T-helper 2 cell (primary cell): ENCODE measurements at regions not wholly inside any gene's neighbourhood (a gene's known extent, or its start where the extent isn't known, plus 50 kb on each side); places are given as distances from the start of the nearest gene placed in this dataset.
"Not testable (repeated sequence)": the region's sequence is repeated elsewhere in the genome, so short reads cannot be mapped to it uniquely, and the experiment has no call there.

ENCODE experiments used
- DNase-seq, 5 experiments: peaks; one replicate each; pipeline versions ENCODE4 v3.0.0 to v3.0.0-alpha.2; 2012 to 2022

- DNase-seq: no peak
These were observed 1352.7 kb downstream of the HACE1 start for GRCh38 chr6:103507052-103507451.

GRCh38 chr6:103505155-103505518 lies 1354.6 kb downstream of the HACE1 start:
- no peak for DNase-seq

- no peak for DNase-seq
These were observed 1355.1 kb downstream of the HACE1 start for GRCh38 chr6:103504501-103505154.

- not testable (repeated sequence) for DNase-seq
These were observed 1363.1 kb downstream of the HACE1 start for GRCh38 chr6:103496588-103496987.

GRCh38 chr6:103456652-103457051 lies 1403.1 kb downstream of the HACE1 start:
- no peak for DNase-seq

- no peak for DNase-seq
These were observed 1404.4 kb downstream of the HACE1 start for GRCh38 chr6:103455275-103455674.

- DNase-seq: no peak
These were observed 1450.2 kb downstream of the HACE1 start for GRCh38 chr6:103409475-103409874.

- no peak for DNase-seq
These were observed 1454.4 kb downstream of the HACE1 start for GRCh38 chr6:103405321-103405720.

- no peak for DNase-seq
These were observed 1454.9 kb downstream of the HACE1 start for GRCh38 chr6:103404799-103405198.

GRCh38 chr6:103396768-103397167 lies 1463.0 kb downstream of the HACE1 start:
- no peak for DNase-seq

- no peak for DNase-seq
These were observed 1480.4 kb downstream of the HACE1 start for GRCh38 chr6:103379272-103379671.

- no peak for DNase-seq
These were observed 1492.5 kb downstream of the HACE1 start for GRCh38 chr6:103367212-103367611.

- DNase-seq: no peak
These were observed 1503.2 kb downstream of the HACE1 start for GRCh38 chr6:103356531-103356930.

GRCh38 chr6:103344554-103345163 lies 1515.1 kb downstream of the HACE1 start:
- DNase-seq: no peak

- DNase-seq: no peak
These were observed 1524.3 kb downstream of the HACE1 start for GRCh38 chr6:103335412-103335811.

- no peak for DNase-seq
These were observed 1532.7 kb downstream of the HACE1 start for GRCh38 chr6:103326760-103327757.

GRCh38 chr6:103313432-103313831 lies 1546.3 kb downstream of the HACE1 start:
- no peak for DNase-seq

GRCh38 chr6:103294376-103294775 lies 1565.3 kb downstream of the HACE1 start:
- DNase-seq: not testable (repeated sequence)

GRCh38 chr6:103284835-103285234 lies 1574.9 kb downstream of the HACE1 start:
- DNase-seq: no peak

GRCh38 chr6:103280417-103280816 lies 1579.3 kb downstream of the HACE1 start:
- no peak for DNase-seq

- DNase-seq: no peak
These were observed 1581.8 kb downstream of the HACE1 start for GRCh38 chr6:103277936-103278335.

GRCh38 chr6:103273048-103273447 lies 1586.7 kb downstream of the HACE1 start:
- no peak for DNase-seq

GRCh38 chr6:103269581-103269980 lies 1590.1 kb downstream of the HACE1 start:
- DNase-seq: no peak

GRCh38 chr6:103268335-103268734 lies 1591.4 kb downstream of the HACE1 start:
- no peak for DNase-seq
